H9 (cell line): ENCODE measurements at regions not wholly inside any gene's neighbourhood (a gene's known extent, or its start where the extent isn't known, plus 50 kb on each side); places are given as distances from the start of the nearest gene placed in this dataset.

Experiments used
- DNase-seq: peaks from one replicate; pipeline ENCODE4 v3.0.0-alpha.2; 2017
- H2AFZ ChIP-seq: one replicate; pipeline ENCODE4 v1.6.1; 2013; ENCODE audit warnings: mild to moderate bottlenecking, low read length, control low read depth, moderate library complexity
- H2AK5ac ChIP-seq: 2 replicates; pipeline ENCODE4 v1.6.1; 2013; ENCODE audit warnings: low read length, control low read depth, mixed read lengths; ENCODE audit not compliant: insufficient read length
- H2BK120ac ChIP-seq: one replicate; pipeline ENCODE4 v1.6.1; 2013; ENCODE audit warnings: low read depth, mild to moderate bottlenecking, low read length, control low read depth, inconsistent platforms; ENCODE audit not compliant: poor library complexity, severe bottlenecking
- H2BK12ac ChIP-seq: 2 replicates; pipeline ENCODE4 v1.6.1; 2013; ENCODE audit warnings: low read length, control low read depth, mixed read lengths, low read depth; ENCODE audit not compliant: insufficient read length
- H2BK15ac ChIP-seq: 2 replicates; pipeline ENCODE4 v1.6.1; 2013; ENCODE audit warnings: low read depth, low read length, control low read depth
- H2BK20ac ChIP-seq: one replicate; pipeline ENCODE4 v1.6.1; 2013; ENCODE audit warnings: low read depth, mild to moderate bottlenecking, low read length, control low read depth, inconsistent platforms; ENCODE audit not compliant: poor library complexity, severe bottlenecking
- H2BK5ac ChIP-seq: 2 replicates; pipeline ENCODE4 v1.6.1; 2013; ENCODE audit warnings: low read length, control low read depth, mixed read lengths; ENCODE audit not compliant: insufficient read length
- H3K14ac ChIP-seq: 2 replicates; pipeline ENCODE4 v1.6.1; 2013; ENCODE audit warnings: low read length, control low read depth; ENCODE audit not compliant: insufficient read depth
- H3K18ac ChIP-seq: 2 replicates; pipeline ENCODE4 v1.6.1; 2013; ENCODE audit warnings: low read depth, mild to moderate bottlenecking, mixed read lengths, low read length, control low read depth; ENCODE audit not compliant: insufficient read length
- H3K23ac ChIP-seq: 2 replicates; pipeline ENCODE4 v1.6.1; 2013; ENCODE audit warnings: low read length, control low read depth, mixed read lengths, low read depth; ENCODE audit not compliant: insufficient read length
- H3K23me2 ChIP-seq: 2 replicates; pipeline ENCODE4 v1.6.1; 2013; ENCODE audit warnings: low read depth, mild to moderate bottlenecking, mixed read lengths, low read length, control low read depth; ENCODE audit not compliant: insufficient read length, poor library complexity, severe bottlenecking
- H3K27ac ChIP-seq: 2 replicates; pipeline ENCODE4 v1.5.1; 2013; ENCODE audit warnings: low read length, control low read depth, mixed read lengths, low read depth; ENCODE audit not compliant: insufficient read length
- H3K27me3 ChIP-seq: 2 replicates; pipeline ENCODE4 v1.6.1; 2013; ENCODE audit warnings: low read length, control low read depth, inconsistent platforms; ENCODE audit not compliant: insufficient read depth
- H3K4ac ChIP-seq: 2 replicates; pipeline ENCODE4 v1.6.1; 2013; ENCODE audit warnings: low read depth, mild to moderate bottlenecking, control low read depth, inconsistent platforms, low read length, moderate library complexity
- H3K4me1 ChIP-seq: 2 replicates; pipeline ENCODE4 v1.6.1; 2013; ENCODE audit warnings: low read length, control low read depth, inconsistent platforms; ENCODE audit not compliant: insufficient read depth
- H3K4me2 ChIP-seq: 2 replicates; pipeline ENCODE4 v1.6.1; 2013; ENCODE audit warnings: low read length, control low read depth, mixed read lengths; ENCODE audit not compliant: insufficient read length, insufficient read depth
- H3K56ac ChIP-seq: 2 replicates; pipeline ENCODE4 v1.6.1; 2013; ENCODE audit warnings: low read depth, mild to moderate bottlenecking, mixed read lengths, low read length, control low read depth; ENCODE audit not compliant: insufficient read length
- H3K79me1 ChIP-seq: 2 replicates; pipeline ENCODE4 v1.6.1; 2013; ENCODE audit warnings: low read depth, mild to moderate bottlenecking, moderate library complexity, low read length, control low read depth, inconsistent platforms; ENCODE audit not compliant: insufficient read depth, poor library complexity, severe bottlenecking
- H3K79me2 ChIP-seq: 2 replicates; pipeline ENCODE4 v1.6.1; 2013; ENCODE audit warnings: low read length, control low read depth, inconsistent platforms; ENCODE audit not compliant: insufficient read depth
- H3K9ac ChIP-seq: 2 replicates; pipeline ENCODE4 v1.6.1; 2013; ENCODE audit warnings: low read length, control low read depth, mixed read lengths; ENCODE audit not compliant: insufficient read length; ENCODE audit errors: extremely low read depth
- H3K9me3 ChIP-seq: one replicate; pipeline ENCODE4 v1.6.1; 2013; ENCODE audit warnings: low read depth, low read length, inconsistent platforms; ENCODE audit not compliant: control insufficient read depth
- H3T11ph ChIP-seq: one replicate; pipeline ENCODE4 v1.6.1; 2013; ENCODE audit warnings: mild to moderate bottlenecking, low read length, control low read depth, inconsistent platforms
- H4K20me1 ChIP-seq: one replicate; pipeline ENCODE4 v1.6.1; 2013; ENCODE audit not compliant: control insufficient read depth, insufficient read length, insufficient read depth
- H4K5ac ChIP-seq: 2 replicates; pipeline ENCODE4 v1.6.1; 2013; ENCODE audit warnings: low read depth, mild to moderate bottlenecking, mixed read lengths, low read length, control low read depth; ENCODE audit not compliant: insufficient read length
- H4K8ac ChIP-seq: replicated peaks from 2 replicates; pipeline ENCODE4 v1.6.1; 2013; ENCODE audit warnings: low read length, control low read depth, mixed read lengths, low read depth; ENCODE audit not compliant: insufficient read length
- H4K91ac ChIP-seq: 2 replicates; pipeline ENCODE4 v1.6.1; 2013; ENCODE audit warnings: low read depth, mild to moderate bottlenecking, moderate library complexity, mixed read lengths, low read length, control low read depth; ENCODE audit not compliant: insufficient read length
- H3K27ac Mint-ChIP-seq, 3 experiments: 2 replicates in 2 of 3; 3 replicates in 1 of 3; pipeline ENCODE4 v1.8.0; 2020 to 2021; ENCODE audit warnings: mixed read lengths in 3 of 3, mild to moderate bottlenecking in 1 of 3, moderate library complexity in 1 of 3
- H3K27me3 Mint-ChIP-seq: 2 replicates; pipeline ENCODE4 v1.8.0; 2021; ENCODE audit warnings: low read depth, mild to moderate bottlenecking, moderate library complexity, mixed read lengths
- H3K36me3 Mint-ChIP-seq, 3 experiments: 2 replicates in 2 of 3; 3 replicates in 1 of 3; pipeline ENCODE4 v1.8.0; 2020 to 2021; ENCODE audit warnings: low read depth in 3 of 3, mixed read lengths in 3 of 3; ENCODE audit not compliant: insufficient read depth in 1 of 3
- H3K4me1 Mint-ChIP-seq, 2 experiments: 2 replicates each; pipeline ENCODE4 v1.8.0; 2020; ENCODE audit warnings: mixed read lengths in 2 of 2
- H3K4me3 Mint-ChIP-seq, 2 experiments: 2 replicates in 1 of 2; 3 replicates in 1 of 2; pipeline ENCODE4 v1.8.0; 2020 to 2021; ENCODE audit warnings: mild to moderate bottlenecking in 2 of 2, mixed read lengths in 2 of 2, moderate library complexity in 1 of 2
- H3K9me3 Mint-ChIP-seq, 2 experiments: 2 replicates in 1 of 2; 3 replicates in 1 of 2; pipeline ENCODE4 v1.8.0; 2020; ENCODE audit warnings: mild to moderate bottlenecking in 2 of 2, mixed read lengths in 2 of 2, moderate library complexity in 1 of 2
- WGBS: extraction: QIAGEN DNeasy Blood & Tissue Kit; methylation state at CpG from one replicate; pipeline ENCODE4 v1.1.7; 2013; ENCODE audit warnings: missing lambda C conversion rate, low lambda C conversion rate, mixed read lengths; ENCODE audit not compliant: insufficient read length; ENCODE audit errors: extremely low coverage; 5-methylcytosine and 5-hydroxymethylcytosine counted together
- TF ChIP-seq, protein P1 (sequence below): fragments of 200-600 bp; sonication (generic); conservative IDR thresholded peaks from 3 replicates; pipeline ENCODE4 v1.8.0; 2021; ENCODE audit warnings: antibody characterized with exemption, mild to moderate bottlenecking

DNA sequence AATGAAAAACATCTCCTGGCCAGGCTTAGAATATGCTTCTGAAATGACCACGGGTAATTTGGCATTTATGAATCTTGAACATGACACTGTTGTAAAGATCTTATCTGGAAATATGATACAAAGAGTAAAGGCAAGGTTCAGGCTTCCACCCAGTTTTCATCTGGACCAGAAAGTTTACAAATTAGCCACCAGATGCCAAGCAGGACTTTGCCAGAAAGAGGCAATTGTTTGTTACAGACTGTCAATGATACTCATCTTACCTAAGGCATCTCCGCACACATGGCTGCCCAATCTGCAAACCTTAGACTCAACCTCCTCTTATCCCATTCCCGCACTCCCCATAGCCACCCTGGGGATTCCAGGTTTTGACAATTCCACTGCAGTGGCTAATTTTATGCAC, 795.3 kb downstream of the TYW1 start:
- no peak overlapping the region for H3K4me3 Mint-ChIP-seq

More for the DNA sequence above, 795.3 kb downstream of the TYW1 start:
- no peak overlapping the region for H3K27ac ChIP-seq
- Mint-ChIP-seq H3K27me3 (peaks cover 2% of the 10 kb centered on the region), H3K27ac (no peak overlapping the region), H3K4me1 (peaks cover 4 to 6% of the 10 kb centered on the region in 2 experiments; a peak in 3 of 4 replicates), H3K9me3 (no peaks in the 10 kb centered on the region; a peak in 3 of 5 replicates), H3K36me3 (0 out of 7 replicates have a peak, but pooled peaks cover 0 to 2% (median 0%) of the 10 kb centered on the region in 3 experiments)
- no peaks in the 10 kb centered on the region for H3K79me1 ChIP-seq
- no peak for DNase-seq
- H4K91ac ChIP-seq: no peak overlapping the region
- TF ChIP-seq, protein P1, sequence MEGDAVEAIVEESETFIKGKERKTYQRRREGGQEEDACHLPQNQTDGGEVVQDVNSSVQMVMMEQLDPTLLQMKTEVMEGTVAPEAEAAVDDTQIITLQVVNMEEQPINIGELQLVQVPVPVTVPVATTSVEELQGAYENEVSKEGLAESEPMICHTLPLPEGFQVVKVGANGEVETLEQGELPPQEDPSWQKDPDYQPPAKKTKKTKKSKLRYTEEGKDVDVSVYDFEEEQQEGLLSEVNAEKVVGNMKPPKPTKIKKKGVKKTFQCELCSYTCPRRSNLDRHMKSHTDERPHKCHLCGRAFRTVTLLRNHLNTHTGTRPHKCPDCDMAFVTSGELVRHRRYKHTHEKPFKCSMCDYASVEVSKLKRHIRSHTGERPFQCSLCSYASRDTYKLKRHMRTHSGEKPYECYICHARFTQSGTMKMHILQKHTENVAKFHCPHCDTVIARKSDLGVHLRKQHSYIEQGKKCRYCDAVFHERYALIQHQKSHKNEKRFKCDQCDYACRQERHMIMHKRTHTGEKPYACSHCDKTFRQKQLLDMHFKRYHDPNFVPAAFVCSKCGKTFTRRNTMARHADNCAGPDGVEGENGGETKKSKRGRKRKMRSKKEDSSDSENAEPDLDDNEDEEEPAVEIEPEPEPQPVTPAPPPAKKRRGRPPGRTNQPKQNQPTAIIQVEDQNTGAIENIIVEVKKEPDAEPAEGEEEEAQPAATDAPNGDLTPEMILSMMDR: no peak
- H4K8ac ChIP-seq: no peak overlapping the region
- no peak overlapping the region for H4K5ac ChIP-seq
- H2AK5ac ChIP-seq: no peak overlapping the region
- no peak overlapping the region for H2BK12ac ChIP-seq
- H2AFZ ChIP-seq: no peak overlapping the region
- no peaks in the 10 kb centered on the region for H3K79me2 ChIP-seq
- H2BK5ac ChIP-seq: no peak overlapping the region
- H3K9me3 ChIP-seq: no peaks in the 10 kb centered on the region
- no peaks in the 10 kb centered on the region for H3K23me2 ChIP-seq
- no peak overlapping the region for H3K9ac ChIP-seq
- no peak overlapping the region for H3K4me2 ChIP-seq
- H3K14ac ChIP-seq: no peak overlapping the region
- H3K56ac ChIP-seq: no peak overlapping the region
- no peak overlapping the region for H3K18ac ChIP-seq
- H3K23ac ChIP-seq: no peak overlapping the region
- no CpG with 5 or more reads among the region's 3 CpGs for WGBS
- H3K27me3 ChIP-seq: no peaks in the 10 kb centered on the region; the same call in 1 of the 2 replicates
- H2BK20ac ChIP-seq: no peak overlapping the region
- no peak overlapping the region for H3T11ph ChIP-seq
- H2BK15ac ChIP-seq: no peak overlapping the region
- H2BK120ac ChIP-seq: no peak overlapping the region
- no peaks in the 10 kb centered on the region for H4K20me1 ChIP-seq
- no peak overlapping the region for H3K4ac ChIP-seq
- no peaks in the 10 kb centered on the region for H3K4me1 ChIP-seq
